KBM-7 (cell line): ENCODE measurements at regions not wholly inside any gene's neighbourhood (a gene's known extent, or its start where the extent isn't known, plus 50 kb on each side); places are given as distances from the start of the nearest gene placed in this dataset.
"Not testable (repeated sequence)": the region's sequence is repeated elsewhere in the genome, so short reads cannot be mapped to it uniquely, and the experiment has no call there.

Source experiments
- DNase-seq: peaks from one replicate; pipeline ENCODE4 v3.0.0-alpha.2; 2015
- in situ Hi-C: fragments of 300-500 bp; cut with MboI; formaldehyde crosslinking; loops from 2 replicates; pipeline ENCODE4 v1.14.3; 2020; ENCODE audit warnings: low sequenced_read_pairs, low pct_unique_long_range_greater_than_20kb, mixed read lengths

DNA sequence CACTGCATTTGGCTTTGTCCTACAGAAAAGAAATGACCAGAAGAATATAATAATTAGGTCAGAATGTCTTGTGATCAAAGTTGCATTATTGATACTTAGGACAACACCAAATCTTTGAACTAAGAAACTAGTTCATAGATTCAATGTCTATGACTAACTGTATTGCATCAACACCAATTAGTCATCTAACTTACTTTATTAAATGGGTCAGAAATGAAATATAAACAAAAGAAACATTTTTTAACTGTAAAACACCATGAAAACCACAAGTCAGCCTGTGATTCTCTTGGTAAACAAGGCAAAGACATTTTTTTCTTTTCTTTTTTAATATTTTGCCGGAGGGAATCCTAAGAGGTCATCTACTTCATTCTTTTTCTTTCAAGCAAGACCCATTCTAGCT, 114.1 kb upstream of the HDDC2 start:
- DNase-seq = no peak
- in situ Hi-C loops = no loop called here

DNA sequence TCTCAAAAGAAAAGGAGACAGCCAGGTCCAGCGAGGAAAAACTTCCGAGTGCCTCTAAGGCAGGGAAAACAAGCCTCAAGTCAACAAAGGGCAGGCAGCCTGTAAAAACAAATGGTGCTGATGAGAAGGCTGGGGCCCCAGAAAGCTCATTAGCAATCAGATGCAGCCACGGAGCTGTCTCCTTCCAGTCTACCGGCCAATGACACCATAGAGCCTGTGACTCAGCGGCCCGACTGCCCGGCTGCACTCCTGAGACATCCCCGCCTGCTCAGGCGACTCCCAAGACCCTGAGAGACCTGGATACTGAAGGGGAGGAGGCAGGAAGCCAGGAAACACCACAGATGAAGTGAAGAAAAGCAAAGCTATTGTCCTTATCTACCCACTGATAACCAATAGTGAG, 120.1 kb upstream of the HDDC2 start:
- DNase-seq = no peak
- in situ Hi-C loops = no loop called here

DNA sequence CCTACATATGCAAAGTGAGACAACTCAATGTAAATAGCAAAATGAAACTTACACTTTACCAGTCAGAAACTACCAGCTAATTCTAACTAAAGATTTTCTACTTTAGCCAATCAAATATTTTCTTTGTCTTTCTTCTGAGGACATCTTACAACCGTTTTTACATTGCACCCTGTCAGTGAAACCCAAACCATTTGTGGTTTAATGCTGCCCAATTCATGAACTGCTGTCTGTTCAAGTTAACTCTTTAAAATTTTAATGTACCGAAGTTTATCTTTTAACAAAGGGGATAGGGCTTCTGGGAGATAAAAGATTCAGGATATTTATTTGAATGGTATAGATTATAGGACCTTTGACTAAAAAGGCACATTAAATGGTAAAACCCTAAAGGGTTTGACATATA, 121.3 kb upstream of the HDDC2 start:
- in situ Hi-C loops = no loop called here
- DNase-seq = no peak

DNA sequence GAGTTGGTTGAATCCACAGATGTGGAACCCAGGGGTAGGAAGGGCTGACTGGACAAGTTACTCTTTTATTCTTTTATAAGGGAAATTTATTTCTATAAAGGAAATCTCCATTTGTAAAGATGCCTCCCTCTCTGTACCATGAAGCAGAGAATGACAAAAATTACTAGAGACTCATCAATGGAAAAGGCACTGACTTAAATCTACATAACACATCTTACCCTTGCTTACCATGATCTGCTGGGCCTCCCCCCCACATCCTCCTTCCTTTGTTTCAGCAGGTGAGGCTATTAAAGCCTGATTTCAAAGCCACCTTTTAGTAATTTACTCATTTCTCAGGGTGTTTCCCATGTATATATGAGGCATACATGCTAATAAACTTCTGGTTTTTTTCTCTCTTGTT, 130.2 kb upstream of the HDDC2 start:
- DNase-seq = no peak
- in situ Hi-C loops = no loop called here

DNA sequence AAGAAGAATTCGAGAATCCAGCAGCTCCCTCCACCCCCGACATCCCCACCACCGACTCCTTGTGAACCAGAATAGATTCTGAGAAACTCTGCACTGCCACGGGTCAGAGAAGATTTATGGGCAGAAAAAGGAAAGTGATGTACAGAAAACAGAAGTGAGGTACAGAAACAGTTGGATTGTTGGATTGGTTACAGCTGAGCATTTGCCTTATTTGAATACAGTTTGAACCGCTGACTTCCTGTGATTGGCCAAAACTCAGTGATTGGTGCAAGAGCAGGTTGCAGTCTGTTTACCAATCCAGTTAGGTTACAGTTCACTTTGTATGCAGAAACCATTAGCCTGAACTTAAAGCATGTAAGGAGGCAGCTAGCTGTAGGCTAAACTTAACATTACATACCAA, 131.2 kb upstream of the HDDC2 start:
- in situ Hi-C loops = no loop called here
- no peak for DNase-seq

DNA sequence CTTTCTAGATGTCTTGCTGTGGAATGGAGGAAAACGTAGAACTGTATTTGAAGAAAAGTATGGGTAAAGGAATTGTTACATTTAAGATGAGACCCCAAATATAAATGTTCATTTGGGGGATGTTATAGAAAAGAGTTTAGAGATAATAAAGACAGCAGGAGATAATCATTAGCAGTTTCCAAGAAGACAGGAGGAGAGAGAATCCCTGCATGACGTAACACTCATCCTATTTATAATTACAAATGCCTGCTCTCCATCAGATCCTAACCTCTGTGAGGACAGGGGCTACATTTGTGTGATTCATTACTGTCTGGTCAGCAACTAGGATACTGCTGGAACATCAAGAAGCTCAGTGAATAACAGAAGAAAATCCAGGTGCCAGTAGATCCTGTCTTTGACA, 133.0 kb upstream of the HDDC2 start:
- in situ Hi-C loops = no loop called here
- DNase-seq = no peak

DNA sequence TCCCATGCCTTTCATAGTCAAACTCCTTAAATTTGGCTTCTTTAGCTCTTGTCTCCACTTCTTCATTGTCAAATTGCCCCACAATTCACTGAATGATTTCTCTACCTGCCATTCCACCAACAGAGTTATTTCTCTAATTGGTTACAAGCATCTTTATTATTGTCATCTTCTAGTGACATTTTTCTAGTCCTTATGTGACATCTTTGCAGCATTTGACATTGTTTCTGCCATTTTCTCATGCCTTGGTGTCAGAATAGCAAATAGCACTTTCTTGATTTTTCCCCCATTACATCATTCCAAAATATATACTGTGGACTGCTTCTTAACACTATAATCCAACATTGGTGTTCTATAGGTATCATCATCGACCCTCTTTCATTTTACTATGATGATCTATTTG, 137.7 kb upstream of the HDDC2 start:
- in situ Hi-C loops = no loop called here
- no peak for DNase-seq

DNA sequence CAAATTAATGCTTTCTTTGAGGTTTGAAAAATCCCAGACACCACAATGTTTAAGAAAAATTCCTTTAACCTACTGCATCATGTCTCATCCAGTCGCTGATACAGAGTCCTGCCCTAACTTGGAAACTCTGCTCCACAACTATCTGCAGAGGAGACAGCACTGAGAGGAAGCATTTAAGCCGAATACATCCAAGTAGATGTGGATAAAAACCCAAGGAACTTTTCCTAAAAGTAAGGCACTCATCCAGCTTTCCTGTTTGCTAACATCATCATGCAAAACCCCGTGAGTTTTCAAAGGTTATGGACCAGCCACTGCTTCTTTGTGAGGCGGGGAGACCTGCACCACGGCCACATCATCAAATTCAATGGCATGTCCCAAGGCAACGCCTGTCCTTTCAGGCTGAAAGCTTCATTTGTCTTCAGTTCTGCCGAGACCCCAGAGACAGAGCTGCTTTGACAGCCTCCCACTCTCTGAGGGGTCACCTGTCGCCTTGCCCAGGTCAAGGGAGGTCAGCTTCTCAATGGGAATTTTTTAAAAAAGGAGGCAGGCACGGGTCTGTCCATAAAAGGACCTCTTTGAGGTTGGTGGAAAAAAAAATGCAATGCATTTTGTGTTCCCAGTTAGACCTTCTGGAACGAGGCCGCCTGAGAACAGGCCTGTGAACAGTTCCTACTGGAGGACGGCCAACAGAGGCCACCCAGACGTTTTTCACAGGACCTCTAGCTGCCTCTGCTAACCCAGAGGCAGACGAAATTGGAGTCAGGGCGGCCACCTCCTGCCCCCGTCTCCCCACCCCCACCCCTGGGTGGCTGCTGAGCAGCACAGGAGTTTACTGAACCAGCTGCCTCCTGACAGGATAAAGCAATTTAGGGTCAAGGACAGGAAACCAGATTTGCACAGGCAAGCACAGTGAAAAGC, 142.5 kb upstream of the HDDC2 start:
- DNase-seq = no peak
- in situ Hi-C loops = no loop called here

DNA sequence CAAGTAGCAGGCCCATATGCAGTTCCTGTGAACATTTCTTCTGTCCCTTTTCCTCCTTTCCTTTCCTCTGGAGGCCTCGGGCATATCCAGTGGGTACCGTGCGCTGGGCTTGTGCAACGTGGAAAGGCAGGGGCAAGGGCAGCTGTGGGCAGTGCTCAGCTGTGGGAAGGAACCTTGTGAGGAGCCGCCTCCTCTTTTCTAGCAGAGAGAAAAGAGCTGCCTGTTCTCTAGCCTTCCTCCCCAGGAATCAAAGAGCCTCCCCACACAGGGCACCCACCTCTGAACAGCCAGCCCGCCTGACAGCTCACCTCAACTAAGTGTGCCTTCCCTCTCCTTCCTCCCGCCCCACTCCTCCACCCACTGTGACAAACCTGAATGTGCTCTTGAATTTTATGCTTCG, 143.3 kb upstream of the HDDC2 start:
- no peak for DNase-seq
- in situ Hi-C loops = no loop called here

DNA sequence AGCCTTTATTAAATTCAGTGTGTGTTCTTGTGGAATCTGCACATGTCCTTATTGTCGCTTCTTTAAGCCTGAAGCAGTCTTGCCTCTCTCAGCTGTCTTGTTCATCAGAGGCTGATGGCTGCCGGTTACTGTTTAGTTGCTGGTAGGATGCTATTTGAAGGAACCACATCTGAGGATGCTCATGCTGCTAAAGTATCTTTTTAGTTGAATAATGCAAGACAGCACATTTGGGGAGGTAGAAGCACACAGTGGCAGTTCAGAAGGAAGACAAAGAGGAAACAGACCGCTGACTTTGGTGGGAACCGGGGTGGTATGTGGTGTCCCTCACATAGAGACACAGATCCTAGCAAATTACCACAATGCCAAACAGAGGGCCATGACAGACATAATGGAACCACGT, 144.2 kb upstream of the HDDC2 start:
- DNase-seq = no peak
- in situ Hi-C loops = no loop called here

DNA sequence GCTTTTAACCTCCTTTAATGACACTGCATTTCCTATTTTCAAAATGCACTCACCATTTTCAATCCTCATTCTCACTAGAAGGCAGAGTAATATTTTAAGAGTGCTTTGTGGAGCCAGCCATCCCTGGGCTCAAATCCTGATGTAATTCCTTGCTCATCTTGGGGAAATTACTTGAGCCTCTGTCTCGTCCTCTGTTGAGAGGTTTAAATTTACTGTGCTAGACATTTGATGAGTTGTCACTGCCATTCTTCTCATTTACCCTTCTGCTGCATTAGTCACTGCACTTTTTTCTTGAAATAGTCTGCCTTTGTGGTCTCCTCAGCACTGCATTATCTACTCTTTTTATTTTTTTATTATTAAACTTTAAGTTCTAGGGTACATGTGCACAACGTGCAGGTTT, 150.0 kb upstream of the HDDC2 start:
- no peak for DNase-seq
- in situ Hi-C loops = no loop called here

DNA sequence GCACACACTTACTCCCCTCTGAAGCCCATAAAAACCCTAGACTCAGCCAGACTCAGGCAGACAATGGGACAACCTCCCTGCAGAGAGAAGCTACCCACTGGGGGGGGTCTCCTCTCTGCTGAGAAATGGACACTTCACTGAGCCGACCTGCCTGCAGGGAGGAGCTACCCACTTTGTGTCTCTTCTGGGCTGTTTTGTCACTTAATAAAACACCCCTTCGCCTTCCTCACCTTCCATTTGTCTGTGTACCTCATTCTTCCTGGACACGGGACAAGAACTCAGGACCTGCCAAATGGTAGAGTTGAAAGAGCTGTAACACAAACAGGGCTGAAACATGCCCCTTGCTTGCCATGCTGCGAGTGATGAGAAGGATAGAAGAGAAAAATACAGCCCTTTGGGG, 151.7 kb upstream of the HDDC2 start:
- in situ Hi-C loops = no loop called here
- no peak for DNase-seq

DNA sequence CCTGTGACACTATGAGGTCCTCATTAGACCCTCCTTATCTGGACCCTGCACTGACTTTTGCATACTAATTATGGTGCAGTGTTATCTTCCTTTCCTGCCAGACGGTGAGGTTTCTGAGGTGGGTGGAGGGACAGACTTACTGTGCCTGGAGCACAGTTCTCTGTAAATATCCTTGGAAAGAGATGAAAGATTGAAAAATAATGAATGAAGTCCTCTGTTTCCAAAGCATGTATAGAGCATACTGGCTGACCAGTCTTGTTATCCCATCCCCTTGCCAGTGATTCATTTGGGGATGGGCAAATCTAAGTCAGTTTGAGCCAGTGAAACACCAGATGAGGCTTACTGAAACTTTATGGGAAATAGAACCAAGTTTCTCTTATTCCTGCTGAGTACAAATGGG, 152.6 kb upstream of the HDDC2 start:
- DNase-seq = no peak
- in situ Hi-C loops = no loop called here

DNA sequence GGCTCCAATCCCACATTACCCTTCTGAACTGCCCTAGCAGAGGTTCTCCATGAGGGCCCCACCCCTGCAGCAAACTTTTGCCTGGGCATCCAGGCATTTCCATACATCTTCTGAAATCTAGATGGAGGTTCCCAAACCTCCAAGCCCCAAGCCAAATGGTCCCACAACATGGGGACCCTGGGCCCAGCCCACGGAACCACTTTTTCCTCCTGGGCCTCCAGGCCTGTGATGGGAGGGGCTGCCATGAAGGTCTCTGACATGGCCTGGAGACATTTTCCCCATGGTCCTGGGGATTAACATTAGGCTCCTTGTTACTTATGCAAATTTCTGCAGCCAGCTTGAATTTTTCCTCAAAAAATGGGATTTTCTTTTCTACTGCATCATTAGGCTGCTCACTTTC, 156.7 kb upstream of the HDDC2 start:
- DNase-seq, in situ Hi-C loops: not testable (repeated sequence)

DNA sequence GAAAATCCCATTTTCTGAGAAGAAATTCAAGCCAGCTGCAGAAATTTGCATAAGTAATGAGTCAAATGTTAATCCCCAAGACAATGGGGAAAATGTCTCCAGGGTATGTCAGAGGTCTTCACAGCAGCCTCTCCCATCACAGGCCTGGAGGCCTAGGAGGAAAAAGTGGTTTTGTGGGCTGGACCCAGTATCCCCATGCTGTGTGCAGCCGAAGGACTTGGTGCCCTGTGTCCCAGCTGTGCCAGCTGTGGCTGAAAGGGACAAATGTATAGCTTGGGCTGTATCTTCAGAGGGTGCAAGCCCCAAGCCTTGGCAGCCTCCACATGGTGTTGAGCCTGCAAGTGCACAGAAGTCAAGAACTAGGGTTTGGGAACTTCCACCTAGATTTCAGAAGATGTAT, 163.6 kb upstream of the HDDC2 start:
- DNase-seq, in situ Hi-C loops: not testable (repeated sequence)

DNA sequence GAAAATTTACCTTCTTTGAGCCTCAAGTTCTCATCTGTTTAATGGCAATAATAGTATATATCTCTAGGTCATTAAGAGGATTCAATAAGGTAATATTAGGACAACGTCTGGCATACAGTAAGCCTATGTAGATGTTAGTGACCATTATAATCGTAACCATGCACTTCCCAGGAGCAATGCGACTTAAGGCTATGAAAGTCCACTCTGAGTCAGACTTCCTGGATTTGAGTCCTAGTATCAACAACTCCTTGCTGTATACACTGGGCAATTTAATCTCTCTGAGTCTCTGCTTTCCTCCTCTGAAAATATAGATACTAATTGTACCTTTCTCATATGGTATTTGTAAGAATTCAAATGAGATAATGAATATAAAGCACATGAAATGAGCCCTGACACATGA, 168.1 kb upstream of the HDDC2 start:
- in situ Hi-C loops = no loop called here

DNA sequence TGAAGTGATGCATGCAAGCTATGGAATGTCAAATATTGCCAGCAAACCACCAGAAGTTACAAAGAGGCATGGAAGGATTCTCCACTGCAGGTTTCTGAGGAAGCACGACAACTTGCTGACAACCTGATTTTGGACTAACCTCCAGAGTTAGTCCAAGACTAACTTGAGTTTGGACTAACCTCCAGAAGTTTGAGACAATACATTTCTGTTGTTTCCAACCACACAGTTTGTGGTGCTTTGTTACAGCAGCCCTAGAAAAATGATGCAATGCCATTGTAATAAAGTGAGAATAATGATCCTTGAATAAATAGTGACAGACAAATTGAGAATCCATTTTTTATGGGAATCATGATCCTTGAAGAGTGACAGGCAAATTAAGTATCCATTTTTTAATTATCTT, 169.9 kb upstream of the HDDC2 start:
- in situ Hi-C loops = no loop called here
- no peak for DNase-seq

More for the DNA sequence above, 168.1 kb upstream of the HDDC2 start:
- no peak for DNase-seq

DNA sequence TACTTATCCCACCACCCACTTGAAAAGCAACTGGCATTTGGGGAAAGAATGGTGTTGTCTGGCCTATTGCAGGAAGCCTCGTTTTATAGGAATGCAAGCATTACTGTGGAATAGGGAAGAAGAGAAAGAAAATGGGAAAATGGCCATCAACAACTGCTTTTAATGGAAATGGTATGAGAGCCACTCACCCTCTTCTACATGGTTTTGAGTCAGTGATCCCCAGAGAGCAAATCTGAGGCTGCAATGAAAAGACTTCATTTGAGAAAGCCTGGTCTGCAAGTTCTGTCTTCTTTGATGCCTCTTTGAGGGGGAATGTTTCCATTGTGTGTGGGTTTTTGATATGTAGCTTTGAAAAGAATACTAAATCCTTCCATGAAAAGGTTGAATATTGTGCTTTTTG, 172.3 kb upstream of the HDDC2 start:
- in situ Hi-C loops = no loop called here
- DNase-seq = no peak

DNA sequence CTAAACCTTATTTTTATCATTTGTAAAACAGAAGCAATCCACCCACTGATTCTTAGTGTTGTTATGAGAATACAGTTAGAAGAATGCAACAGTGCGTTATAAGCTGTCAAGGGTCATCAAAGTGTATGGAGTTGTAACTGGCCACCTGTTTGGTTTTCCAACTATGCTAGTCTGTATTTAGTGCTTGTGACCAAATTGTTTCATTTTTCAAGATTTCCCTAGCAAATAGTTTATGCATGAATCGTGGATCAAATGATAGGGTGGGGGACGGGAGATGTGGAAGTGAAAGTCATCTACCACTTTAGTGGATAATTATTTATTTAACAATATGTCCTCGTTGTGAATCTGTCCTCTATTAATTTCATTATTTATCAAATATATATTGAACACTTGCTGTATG, 175.4 kb upstream of the HDDC2 start:
- DNase-seq = no peak

DNA sequence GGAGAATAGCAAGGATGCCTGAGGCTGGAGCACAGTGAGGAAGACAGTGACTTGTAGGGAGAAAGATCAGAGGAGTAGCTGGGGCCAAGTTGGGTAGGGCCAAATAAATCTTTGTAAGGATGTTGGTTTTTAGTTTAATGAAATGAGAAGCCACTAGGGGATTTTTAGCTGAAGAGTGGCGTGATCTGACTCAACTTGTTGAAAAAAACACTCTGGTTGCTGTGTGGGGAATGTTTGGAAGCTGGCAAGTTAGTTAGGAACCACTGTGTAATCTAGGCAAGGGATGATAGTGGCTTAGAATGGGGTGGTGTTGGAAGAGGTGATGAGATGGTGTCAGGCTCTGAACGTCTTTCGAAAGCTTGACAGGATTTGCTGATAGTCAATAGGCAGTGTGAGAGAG, 176.1 kb upstream of the HDDC2 start:
- no peak for DNase-seq
- in situ Hi-C loops = no loop called here

More for the DNA sequence above, 175.4 kb upstream of the HDDC2 start:
- in situ Hi-C loops = no loop called here

DNA sequence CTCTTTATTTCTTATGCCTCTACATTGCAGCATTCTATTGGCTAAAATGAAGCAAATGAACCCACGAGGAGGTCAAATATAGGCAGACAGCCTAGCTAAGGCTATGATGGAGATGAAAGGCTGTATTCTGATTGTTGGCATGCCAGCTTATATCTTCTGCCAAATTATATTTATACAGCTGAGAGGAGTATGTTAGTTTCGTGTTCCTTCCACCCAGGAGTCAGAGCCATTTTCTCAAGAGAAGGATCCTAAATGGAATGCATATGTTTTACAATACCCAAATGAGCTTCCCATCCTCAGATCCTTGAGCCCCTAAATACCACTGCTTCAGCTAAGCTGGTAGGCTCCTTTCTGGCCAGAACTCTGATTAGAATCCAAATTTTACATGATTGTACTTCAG, 178.4 kb upstream of the HDDC2 start:
- in situ Hi-C loops = no loop called here
- DNase-seq = no peak
